ENCODE measurements at regions not wholly inside any gene's neighbourhood (a gene's known extent, or its start where the extent isn't known, plus 50 kb on each side); places are given as distances from the start of the nearest gene placed in this dataset.

DNA sequence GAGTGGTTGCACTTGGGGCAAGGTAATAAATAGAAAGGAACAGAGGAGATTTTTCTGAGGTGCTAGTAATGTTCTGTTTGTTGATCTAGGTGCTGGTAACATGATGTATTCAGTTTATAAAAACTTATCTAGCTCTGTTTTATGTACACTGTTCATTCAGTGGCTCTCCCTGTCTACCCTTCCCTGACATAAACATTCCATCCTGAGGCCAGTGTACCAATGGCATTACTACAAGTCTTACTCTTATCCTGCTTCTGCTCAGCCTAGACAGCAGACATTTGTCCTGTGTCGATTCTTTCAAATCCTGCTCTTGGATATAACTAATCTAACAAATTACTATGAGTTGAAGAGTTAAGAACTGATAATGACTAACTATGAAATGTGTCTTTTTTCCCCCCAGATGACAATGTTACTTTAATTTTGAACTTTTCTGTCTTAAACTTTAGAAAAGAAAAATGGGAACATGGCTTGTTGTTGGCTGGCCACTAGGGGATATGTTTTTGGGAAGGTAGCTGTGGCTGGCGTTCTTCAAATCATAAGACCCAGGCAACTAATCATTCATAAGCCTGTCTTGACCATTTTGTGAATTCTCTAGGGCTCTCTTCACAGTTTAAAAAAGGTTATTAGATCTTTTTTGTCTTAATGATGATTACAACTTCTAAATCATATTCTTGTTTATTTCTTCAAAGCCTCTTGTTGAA, 390.9 kb downstream of the PBX1 start:
- TF ChIP-seq, protein P1, sequence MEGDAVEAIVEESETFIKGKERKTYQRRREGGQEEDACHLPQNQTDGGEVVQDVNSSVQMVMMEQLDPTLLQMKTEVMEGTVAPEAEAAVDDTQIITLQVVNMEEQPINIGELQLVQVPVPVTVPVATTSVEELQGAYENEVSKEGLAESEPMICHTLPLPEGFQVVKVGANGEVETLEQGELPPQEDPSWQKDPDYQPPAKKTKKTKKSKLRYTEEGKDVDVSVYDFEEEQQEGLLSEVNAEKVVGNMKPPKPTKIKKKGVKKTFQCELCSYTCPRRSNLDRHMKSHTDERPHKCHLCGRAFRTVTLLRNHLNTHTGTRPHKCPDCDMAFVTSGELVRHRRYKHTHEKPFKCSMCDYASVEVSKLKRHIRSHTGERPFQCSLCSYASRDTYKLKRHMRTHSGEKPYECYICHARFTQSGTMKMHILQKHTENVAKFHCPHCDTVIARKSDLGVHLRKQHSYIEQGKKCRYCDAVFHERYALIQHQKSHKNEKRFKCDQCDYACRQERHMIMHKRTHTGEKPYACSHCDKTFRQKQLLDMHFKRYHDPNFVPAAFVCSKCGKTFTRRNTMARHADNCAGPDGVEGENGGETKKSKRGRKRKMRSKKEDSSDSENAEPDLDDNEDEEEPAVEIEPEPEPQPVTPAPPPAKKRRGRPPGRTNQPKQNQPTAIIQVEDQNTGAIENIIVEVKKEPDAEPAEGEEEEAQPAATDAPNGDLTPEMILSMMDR (IDR thresholded peaks at IDR 0.05; ENCODE audit: low read depth, low read length): no peak
- TF ChIP-seq EZH2phosphoT487 (IDR thresholded peaks at IDR 0.05; ENCODE audit: low read depth): no peak

Measured in OCI-LY3 (cell line).